NCI-H1417 treated with DMSO at 0.1 percent for 48 hours (cell line): ENCODE measurements at regions not wholly inside any gene's neighbourhood (a gene's known extent, or its start where the extent isn't known, plus 50 kb on each side); places are given as distances from the start of the nearest gene placed in this dataset.

Source experiments
- DNase-seq: peaks from one replicate; lab custom pipeline; 2025; lab: John Stamatoyannopoulos, UW

GRCh38 chr20:61014491-61014890, 237.6 kb upstream of the CDH4 start:
- no peak for DNase-seq

GRCh38 chr20:61015602-61016001, 236.5 kb upstream of the CDH4 start:
- no peak for DNase-seq

GRCh38 chr20:61019322-61019721, 232.7 kb upstream of the CDH4 start:
- DNase-seq = no peak

- DNase-seq = no peak
Observed at GRCh38 chr20:61023612-61024011, 228.4 kb upstream of the CDH4 start.

GRCh38 chr20:61024390-61024789, 227.7 kb upstream of the CDH4 start:
- DNase-seq = no peak

DNA sequence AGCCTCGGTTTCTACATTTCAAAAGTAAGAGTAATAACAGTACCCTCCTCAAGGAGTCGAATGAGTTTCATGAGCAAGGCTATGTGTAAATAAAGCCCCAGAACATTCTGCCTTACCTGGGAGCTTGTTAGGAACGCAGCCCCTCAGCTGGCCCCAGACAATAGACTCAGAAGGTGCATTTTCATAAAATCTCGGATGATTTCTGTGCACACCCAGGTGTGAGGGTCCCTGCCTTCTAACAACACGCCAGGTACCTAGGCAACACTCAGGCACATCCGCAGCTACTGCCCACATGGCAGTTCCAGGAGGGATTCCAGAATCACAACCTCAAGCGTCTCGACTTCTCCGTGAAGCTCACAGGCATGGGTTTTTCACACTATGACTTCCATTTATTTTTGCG, 226.5 kb upstream of the CDH4 start:
- no peak for DNase-seq

GRCh38 chr20:61026173-61026572, 225.9 kb upstream of the CDH4 start:
- DNase-seq = no peak

DNA sequence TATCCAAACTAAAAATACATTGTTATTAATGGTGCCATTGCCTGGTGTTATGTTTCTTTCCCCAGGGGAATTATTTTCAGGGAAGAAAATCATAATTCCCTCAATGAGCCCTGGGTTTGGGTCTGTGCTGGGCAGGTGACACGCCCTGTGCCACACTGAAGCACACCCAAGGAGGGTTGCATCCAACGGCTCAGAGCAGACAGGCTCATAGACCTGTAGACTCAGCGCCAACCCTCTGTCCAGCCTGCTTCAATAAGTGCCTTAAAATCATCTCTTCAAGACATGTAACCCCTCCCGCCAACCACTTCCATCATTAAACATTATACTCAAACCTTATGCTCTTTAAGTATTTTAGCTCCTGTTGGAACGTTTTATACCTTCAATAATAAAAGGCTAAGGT, 225.3 kb upstream of the CDH4 start:
- no peak for DNase-seq

- DNase-seq = no peak
Observed at GRCh38 chr20:61027218-61027617, 224.8 kb upstream of the CDH4 start.

DNA sequence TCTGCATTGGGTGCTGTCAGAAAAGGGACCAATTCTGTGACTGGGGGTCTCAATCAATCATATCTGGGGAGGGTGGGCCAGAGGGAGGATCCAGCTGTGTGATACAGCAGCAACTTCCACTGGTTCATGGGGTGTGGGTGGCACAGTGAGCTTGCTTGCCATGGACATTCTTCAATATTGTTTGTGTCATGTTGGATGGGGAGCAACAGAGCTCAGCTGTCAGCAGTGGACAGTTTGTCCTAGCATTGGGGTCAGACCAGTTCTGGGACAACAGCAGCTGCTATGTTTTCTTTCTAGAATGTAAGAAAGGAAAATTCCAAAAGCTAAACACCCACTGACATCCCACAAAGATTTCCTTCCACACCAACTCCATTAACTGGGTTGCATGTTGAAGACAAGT, 221.9 kb upstream of the CDH4 start:
- DNase-seq = no peak

DNA sequence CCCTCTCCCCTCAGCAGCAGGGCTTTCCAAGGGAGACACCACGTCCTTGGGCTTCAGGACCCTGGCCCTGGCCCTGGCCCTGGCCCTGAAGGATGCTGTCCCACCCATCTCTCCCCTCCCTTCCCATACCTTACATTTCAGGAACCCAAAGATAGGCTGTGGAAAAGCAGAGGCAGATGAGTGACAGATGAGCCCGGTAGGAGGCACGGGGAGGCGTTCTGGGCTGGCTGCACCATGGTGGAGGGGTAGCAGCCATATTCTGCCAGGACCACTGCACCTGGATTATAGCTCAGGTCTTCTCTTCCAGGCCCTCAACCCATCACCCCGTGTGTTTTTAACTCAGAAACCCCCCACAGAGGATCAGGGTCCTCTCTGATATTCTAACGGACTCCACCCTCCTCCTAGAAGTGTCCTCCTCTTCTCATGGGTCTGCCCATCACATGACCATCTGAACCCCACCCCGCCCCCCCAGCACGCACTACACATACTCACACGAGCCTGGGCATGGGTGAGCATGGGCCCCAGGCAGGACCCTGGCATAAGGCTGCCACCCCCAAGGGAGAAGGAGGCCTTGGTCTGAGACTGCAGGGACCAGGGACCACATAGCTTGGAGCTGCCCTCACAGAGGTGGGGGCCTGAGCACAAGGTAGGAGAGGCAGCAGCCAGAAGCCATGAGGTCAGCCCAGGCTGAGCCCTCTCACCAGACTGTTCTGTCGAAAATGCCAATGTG, 220.8 kb upstream of the CDH4 start:
- no peak for DNase-seq

- DNase-seq = no peak
Observed at GRCh38 chr20:61037498-61037897, 214.6 kb upstream of the CDH4 start.

DNA sequence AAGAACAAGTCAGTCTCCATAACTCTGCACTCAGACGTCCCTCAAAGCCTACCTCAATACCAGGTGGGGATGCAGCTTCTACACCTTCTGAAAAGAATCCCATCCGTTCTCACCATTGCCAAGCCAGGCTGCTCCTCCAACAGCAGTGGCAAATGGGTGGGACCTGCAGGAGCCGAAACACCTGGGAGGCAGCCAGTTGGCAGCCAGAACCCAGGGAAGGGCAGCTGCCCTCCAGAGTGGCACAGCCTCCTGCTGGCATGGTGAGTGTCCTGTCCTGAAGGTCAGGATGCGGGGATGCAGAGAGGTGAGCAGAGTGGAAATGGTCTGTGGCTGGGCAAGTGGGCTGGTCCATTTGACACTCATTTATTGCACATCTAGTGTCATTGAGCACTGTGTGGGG, 210.6 kb upstream of the CDH4 start:
- no peak for DNase-seq

DNA sequence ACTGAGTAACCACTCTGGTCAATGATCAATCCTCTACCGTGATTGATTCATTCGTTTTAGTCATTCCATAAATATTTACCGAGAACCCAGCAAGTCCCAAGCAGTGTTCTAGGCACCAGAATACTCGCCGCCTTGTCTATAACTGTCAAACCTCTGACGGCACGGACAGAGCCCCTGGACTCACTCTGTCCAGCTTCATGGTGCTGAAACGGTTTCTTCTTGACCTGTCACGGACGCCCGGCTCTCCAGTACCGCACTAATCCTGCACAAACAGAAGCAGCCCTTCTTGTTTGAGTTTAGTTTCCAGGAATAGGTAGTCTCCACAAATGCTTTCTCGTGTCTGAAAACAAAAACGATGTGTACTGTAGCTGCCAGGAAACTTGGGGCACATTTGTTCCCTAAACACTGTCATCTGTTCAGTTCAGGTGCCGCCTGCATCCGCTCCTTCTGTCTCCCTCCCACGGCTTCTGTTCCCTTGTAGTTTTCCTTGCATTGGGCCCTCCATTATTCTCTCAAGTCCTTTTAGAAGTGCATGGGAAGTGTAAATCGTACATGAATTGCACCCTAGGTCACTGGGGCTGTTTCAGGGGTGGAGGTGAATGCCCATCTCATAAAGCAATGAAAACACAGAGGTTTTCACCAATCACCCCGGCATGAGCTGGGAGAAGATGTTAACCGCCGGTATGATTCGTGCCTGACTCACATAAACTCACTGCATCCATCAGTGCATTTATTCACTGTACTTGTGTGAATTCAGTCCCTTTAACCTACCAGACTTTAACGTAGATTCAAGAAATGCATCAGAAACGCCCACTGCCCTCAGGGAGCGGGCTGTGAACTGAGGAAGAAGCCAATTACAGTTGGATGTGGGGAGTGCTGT, 209.3 kb upstream of the CDH4 start:
- DNase-seq = no peak

- DNase-seq = no peak
Observed at GRCh38 chr20:61043681-61044080, 208.4 kb upstream of the CDH4 start.

- no peak for DNase-seq
Observed at GRCh38 chr20:61044499-61044898, 207.6 kb upstream of the CDH4 start.

- DNase-seq = no peak
Observed at GRCh38 chr20:61045091-61045490, 207.0 kb upstream of the CDH4 start.

- no peak for DNase-seq
Observed at GRCh38 chr20:61045876-61046585, 206.0 kb upstream of the CDH4 start.

DNA sequence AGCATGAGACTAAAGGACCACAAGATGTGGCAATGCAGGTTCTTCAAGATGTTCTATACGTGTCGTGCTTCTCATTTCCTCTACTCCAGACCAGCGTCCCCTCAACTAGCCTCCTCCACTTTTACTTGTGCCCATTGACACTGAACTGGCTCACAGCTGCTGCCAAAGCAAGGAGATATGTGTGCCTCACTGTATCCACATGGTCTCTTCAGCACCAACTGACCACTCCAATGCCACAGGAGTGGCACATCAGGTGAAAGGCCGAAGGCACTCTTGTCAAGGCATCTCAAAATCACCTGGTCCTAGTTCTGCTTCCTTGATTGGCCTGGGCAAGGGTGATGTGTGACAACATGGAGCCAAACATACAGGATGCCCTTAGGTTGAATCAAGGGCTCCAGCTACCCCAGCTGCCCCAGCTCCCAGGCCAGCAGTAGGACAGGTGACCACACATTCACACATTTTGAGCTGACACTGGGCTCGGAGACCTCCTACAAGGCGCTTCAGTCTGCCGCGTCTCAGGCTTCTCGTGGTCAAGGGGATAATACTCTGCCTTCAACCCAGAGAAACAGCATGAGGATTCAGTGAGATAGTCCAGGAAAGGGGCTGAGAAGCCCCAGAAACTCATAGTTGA, 205.2 kb upstream of the CDH4 start:
- no peak for DNase-seq

GRCh38 chr20:61047515-61047914, 204.5 kb upstream of the CDH4 start:
- no peak for DNase-seq

GRCh38 chr20:61048302-61048701, 203.8 kb upstream of the CDH4 start:
- no peak for DNase-seq

- no peak for DNase-seq
Observed at GRCh38 chr20:61049684-61050083, 202.4 kb upstream of the CDH4 start.
